ENCODE measurements at regions not wholly inside any gene's neighbourhood (a gene's known extent, or its start where the extent isn't known, plus 50 kb on each side); places are given as distances from the start of the nearest gene placed in this dataset.

- Histone ChIP-seq H2BK15ac (ENCODE audit: low read depth, low read length) (no peak overlapping the region), H3K9me3 (ENCODE audit: control insufficient read depth, insufficient read depth, low read length) (no peaks in the 10 kb centered on the region), H2BK20ac (ENCODE audit: low read depth, low read length) (no peak overlapping the region), H3K56ac (ENCODE audit: extremely low read depth, insufficient read depth, low read length) (no peak overlapping the region), H3K14ac (replicated peaks; ENCODE audit: low read depth, low read length) (no peak overlapping the region), H3K23ac (ENCODE audit: low read depth, low read length) (no peak overlapping the region), H2AK5ac (ENCODE audit: low read depth, low read length) (no peak overlapping the region), H3K27ac (ENCODE audit: insufficient read depth, low read length) (no peak overlapping the region), H4K20me1 (ENCODE audit: insufficient read depth, low read length) (no peaks in the 10 kb centered on the region), H4K5ac (ENCODE audit: low read depth, low read length) (no peak overlapping the region), H3K36me3 (ENCODE audit: control insufficient read depth, insufficient read depth, low read length) (no peaks in the 10 kb centered on the region), H3K4me2 (ENCODE audit: low read depth, low read length) (no peak overlapping the region), H2AK9ac (replicated peaks; ENCODE audit: low read depth, low read length, poor library complexity) (no peak overlapping the region), H3K4me1 (ENCODE audit: control insufficient read depth, insufficient read depth, low read length) (no peaks in the 10 kb centered on the region), H3K79me1 (ENCODE audit: low read depth in 1 of 2, low read length in 2 of 2) (no peaks in the 10 kb centered on the region), H4K91ac (ENCODE audit: insufficient read depth, low read depth, low read length) (no peak overlapping the region), H3K4ac (ENCODE audit: low read depth, low read length) (no peak overlapping the region), H3K4me3 (ENCODE audit: insufficient read depth, low read depth, low read length) (no peak overlapping the region), H3K9me1 (ENCODE audit: insufficient read depth, low read length) (no peaks in the 10 kb centered on the region), H2BK120ac (ENCODE audit: low read depth, low read length) (no peak overlapping the region), H4K8ac (ENCODE audit: low read depth in 2 of 2, low read length in 2 of 2) (no peak overlapping the region), H3K9ac (ENCODE audit: low read depth, low read length) (no peak overlapping the region), H3K18ac (ENCODE audit: low read depth, low read length) (no peak overlapping the region), H2BK5ac (ENCODE audit: low read depth, low read length, poor library complexity, severe bottlenecking) (no peak overlapping the region), H3K27me3 (ENCODE audit: control insufficient read depth, insufficient read depth, low read length) (peaks cover 9% of the 10 kb centered on the region), H2AFZ (replicated peaks; ENCODE audit: low read length, poor library complexity) (no peak overlapping the region)
- POLR2A ChIA-PET (ENCODE audit: unreplicated experiment): no interaction called here
- no peak for DNase-seq
- dilution Hi-C loops (cut with HindIII; ENCODE audit: low sequenced_read_pairs, unreplicated experiment) (no loop called here), in situ Hi-C loops (cut with MboI; ENCODE audit: low sequenced_read_pairs) (no loop called here), intact Hi-C loops (cut with micrococcal nuclease) (no loop called here)
- CTCF ChIA-PET: no interaction called here
- WGBS, 2 experiments (ENCODE audit: extremely low coverage in 2 of 2, insufficient read length in 1 of 2): 100% methylated on average over 1 of the region's 1 CpG; no CpG with 5 or more reads in 1 of the 2 experiments
- no peak for TF ChIP-seq POLR2A (IDR thresholded peaks at IDR 0.05; ENCODE audit: low read depth, low read length)
- TF ChIP-seq ELK1 (IDR thresholded peaks at IDR 0.05; ENCODE audit: borderline replicate concordance, low read depth, low read length): no peak
- no peak for TF ChIP-seq MAFK (IDR thresholded peaks at IDR 0.05; ENCODE audit: low read depth, low read length)
- no peak for TF ChIP-seq FOS (IDR thresholded peaks at IDR 0.05; ENCODE audit: low read depth, low read length)
- no peak for TF ChIP-seq CHD1 (IDR thresholded peaks at IDR 0.05; ENCODE audit: low read depth, low read length)
- TF ChIP-seq MXI1 (IDR thresholded peaks at IDR 0.05; ENCODE audit: borderline replicate concordance, low read depth, low read length): no peak
- no peak for TF ChIP-seq RFX5 (IDR thresholded peaks at IDR 0.05; ENCODE audit: low read depth, low read length)
- no peak for TF ChIP-seq MAZ (IDR thresholded peaks at IDR 0.05; ENCODE audit: borderline replicate concordance, low read depth, low read length)
- TF ChIP-seq CEBPB (IDR thresholded peaks at IDR 0.05; ENCODE audit: low read depth, low read length): no peak
- no peak for TF ChIP-seq RCOR1 (IDR thresholded peaks at IDR 0.05; ENCODE audit: insufficient replicate concordance, low read length)
- no peak for TF ChIP-seq BHLHE40 (IDR thresholded peaks at IDR 0.05; ENCODE audit: low read depth, low read length)
- no peak for TF ChIP-seq RAD21 (IDR thresholded peaks at IDR 0.05; ENCODE audit: low read length)
- TF ChIP-seq SMC3 (IDR thresholded peaks at IDR 0.05; ENCODE audit: low read depth, low read length): no peak
- TF ChIP-seq NFE2L2 (IDR thresholded peaks at IDR 0.05; ENCODE audit: low read depth, low read length): no peak
- no TSS peak for BruUV-seq (replicated peaks)
- ATAC-seq (ENCODE audit: low read depth): no peak
These were observed 189.7 kb upstream of the STT3B start for GRCh38 chr3:31343075-31343474.

Measured in IMR-90 (cell line).